ENCODE measurements at regions not wholly inside any gene's neighbourhood (a gene's known extent, or its start where the extent isn't known, plus 50 kb on each side); places are given as distances from the start of the nearest gene placed in this dataset.
A peak's percentile ranks its signal among the peaks of the same experiment; 100 is the strongest.

GRCh38 chr3:194838236-194838635 is 152.6 kb downstream of the FAM43A start:
- H3K4me1 ChIP-seq (ENCODE audit: insufficient read depth, low read length) = no peaks in the 10 kb centered on the region
- no peak overlapping the region for H2AFZ ChIP-seq (ENCODE audit: low read length)
- no peaks in the 10 kb centered on the region for H3K79me2 ChIP-seq (ENCODE audit: insufficient read depth, low read length)
- no peaks in the 10 kb centered on the region for H3K27me3 ChIP-seq (ENCODE audit: insufficient read depth, low read length)
- no peaks in the 10 kb centered on the region for H3K36me3 ChIP-seq (ENCODE audit: insufficient read depth, low read length)
- no peaks in the 10 kb centered on the region for H3K9me3 ChIP-seq (ENCODE audit: low read depth, low read length)
- no peak overlapping the region for H3K4me2 ChIP-seq (ENCODE audit: insufficient read depth, low read length)
- no peak for TF ChIP-seq CTCF (IDR thresholded peaks at IDR 0.05; ENCODE audit: extremely low read depth, low read depth, low read length)
- no peaks in the 10 kb centered on the region for H4K20me1 ChIP-seq (ENCODE audit: insufficient read depth, low read length)
- no peak overlapping the region for H3K27ac ChIP-seq (ENCODE audit: low read depth, low read length)
- no peak overlapping the region for H3K4me3 ChIP-seq (ENCODE audit: insufficient read depth, low read length)
- no peak for DNase-seq (ENCODE audit: insufficient read length, low spot score, missing footprints)

- H3K9me3 ChIP-seq (ENCODE audit: low read depth, low read length) = no peaks in the 10 kb centered on the region
- no peaks in the 10 kb centered on the region for H3K36me3 ChIP-seq (ENCODE audit: insufficient read depth, low read length)
- no peaks in the 10 kb centered on the region for H3K79me2 ChIP-seq (ENCODE audit: insufficient read depth, low read length)
- peak; percentile 91 for DNase-seq (ENCODE audit: insufficient read length, low spot score, missing footprints)
- no peak for TF ChIP-seq CTCF (IDR thresholded peaks at IDR 0.05; ENCODE audit: extremely low read depth, low read depth, low read length)
- H3K4me1 ChIP-seq (ENCODE audit: insufficient read depth, low read length) = no peaks in the 10 kb centered on the region
- H3K27ac ChIP-seq (ENCODE audit: low read depth, low read length) = no peak overlapping the region
- H2AFZ ChIP-seq (ENCODE audit: low read length) = no peak overlapping the region
- H3K4me2 ChIP-seq (ENCODE audit: insufficient read depth, low read length) = no peak overlapping the region
- no peak overlapping the region for H3K4me3 ChIP-seq (ENCODE audit: insufficient read depth, low read length)
- no peaks in the 10 kb centered on the region for H4K20me1 ChIP-seq (ENCODE audit: insufficient read depth, low read length)
- H3K27me3 ChIP-seq (ENCODE audit: insufficient read depth, low read length) = no peaks in the 10 kb centered on the region
These were observed 155.2 kb downstream of the FAM43A start for GRCh38 chr3:194840661-194841514.

GRCh38 chr3:194841515-194841841 is 155.8 kb downstream of the FAM43A start:
- no peak overlapping the region for H3K27ac ChIP-seq (ENCODE audit: low read depth, low read length)
- H3K4me3 ChIP-seq (ENCODE audit: insufficient read depth, low read length) = no peak overlapping the region
- H3K4me2 ChIP-seq (ENCODE audit: insufficient read depth, low read length) = no peak overlapping the region
- H3K4me1 ChIP-seq (ENCODE audit: insufficient read depth, low read length) = no peaks in the 10 kb centered on the region
- H4K20me1 ChIP-seq (ENCODE audit: insufficient read depth, low read length) = no peaks in the 10 kb centered on the region
- no peaks in the 10 kb centered on the region for H3K36me3 ChIP-seq (ENCODE audit: insufficient read depth, low read length)
- no peaks in the 10 kb centered on the region for H3K79me2 ChIP-seq (ENCODE audit: insufficient read depth, low read length)
- H3K27me3 ChIP-seq (ENCODE audit: insufficient read depth, low read length) = no peaks in the 10 kb centered on the region
- no peaks in the 10 kb centered on the region for H3K9me3 ChIP-seq (ENCODE audit: low read depth, low read length)
- no peak for DNase-seq (ENCODE audit: insufficient read length, low spot score, missing footprints)
- TF ChIP-seq CTCF (IDR thresholded peaks at IDR 0.05; ENCODE audit: extremely low read depth, low read depth, low read length) = no peak
- no peak overlapping the region for H2AFZ ChIP-seq (ENCODE audit: low read length)

GRCh38 chr3:194843556-194843955 is 157.9 kb downstream of the FAM43A start:
- H3K36me3 ChIP-seq (ENCODE audit: insufficient read depth, low read length) = no peaks in the 10 kb centered on the region
- no peaks in the 10 kb centered on the region for H3K4me1 ChIP-seq (ENCODE audit: insufficient read depth, low read length)
- H3K9me3 ChIP-seq (ENCODE audit: low read depth, low read length) = no peaks in the 10 kb centered on the region
- H3K27me3 ChIP-seq (ENCODE audit: insufficient read depth, low read length) = no peaks in the 10 kb centered on the region
- H3K79me2 ChIP-seq (ENCODE audit: insufficient read depth, low read length) = no peaks in the 10 kb centered on the region
- no peak overlapping the region for H3K4me3 ChIP-seq (ENCODE audit: insufficient read depth, low read length)
- H2AFZ ChIP-seq (ENCODE audit: low read length) = no peak overlapping the region
- no peak overlapping the region for H3K4me2 ChIP-seq (ENCODE audit: insufficient read depth, low read length)
- H3K27ac ChIP-seq (ENCODE audit: low read depth, low read length) = no peak overlapping the region
- DNase-seq (ENCODE audit: insufficient read length, low spot score, missing footprints) = no peak
- no peaks in the 10 kb centered on the region for H4K20me1 ChIP-seq (ENCODE audit: insufficient read depth, low read length)
- TF ChIP-seq CTCF (IDR thresholded peaks at IDR 0.05; ENCODE audit: extremely low read depth, low read depth, low read length) = no peak
